Activated naive CD4-positive, alpha-beta T cell treated with anti-CD3 and anti-CD28 coated beads, Interleukin-2, amount 50 U/mL, for 72 hours (primary cell): ENCODE measurements at regions not wholly inside any gene's neighbourhood (a gene's known extent, or its start where the extent isn't known, plus 50 kb on each side); places are given as distances from the start of the nearest gene placed in this dataset.

Experiments used
- ATAC-seq, 2 donors: fragments of 150-1000 bp; cut with Tn5 transposase; 2 replicates each; pipeline ENCODE4 v1.10.0; 2021; ENCODE audit warnings: mild to moderate bottlenecking in 2 of 2, moderate library complexity in 2 of 2
- DNase-seq, 2 donors: peaks; one replicate each; pipeline ENCODE4 v3.0.0; 2021 to 2022; ENCODE audit warnings: low spot score in 2 of 2
- H3K27ac Mint-ChIP-seq, 2 donors: one replicate each; pipeline ENCODE4 v1.8.0; 2022; ENCODE audit warnings: mild to moderate bottlenecking in 2 of 2, mixed read lengths in 2 of 2
- H3K36me3 Mint-ChIP-seq, 2 donors: one replicate each; pipeline ENCODE4 v1.8.0; 2022; ENCODE audit warnings: mixed read lengths in 2 of 2
- H3K9me3 Mint-ChIP-seq, 2 donors: one replicate each; pipeline ENCODE4 v1.8.0; 2022; ENCODE audit warnings: mixed read lengths in 2 of 2

GRCh38 chr16:17798716-17799115 lies 328.0 kb upstream of the XYLT1 start:
- Mint-ChIP-seq H3K27ac (no peak overlapping the region), H3K36me3 (no peaks in the 10 kb centered on the region), H3K9me3 (no peaks in the 10 kb centered on the region)
- ATAC-seq (no peak), DNase-seq (no peak)

DNA sequence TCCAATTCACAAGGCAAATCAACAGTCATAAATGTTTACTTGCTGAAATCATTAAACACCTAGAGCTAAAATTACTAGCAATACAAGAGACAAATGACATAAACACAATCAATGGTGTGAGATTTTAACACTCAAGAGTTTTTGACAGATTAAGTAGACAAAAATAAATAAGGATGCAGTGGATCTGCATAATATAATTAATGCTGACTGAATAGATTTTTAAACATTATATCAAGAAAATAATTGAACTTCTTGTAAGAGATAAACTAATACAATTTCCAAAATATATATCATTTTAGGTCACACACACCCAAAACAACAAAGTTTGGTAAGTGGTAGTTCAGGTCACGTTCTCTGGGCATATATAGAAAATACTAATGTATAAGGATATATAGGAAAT lies 322.6 kb upstream of the XYLT1 start:
- ATAC-seq = no peak
- peaks cover 0 to 4% of the 10 kb centered on the region in 2 donors for H3K36me3 Mint-ChIP-seq

DNA sequence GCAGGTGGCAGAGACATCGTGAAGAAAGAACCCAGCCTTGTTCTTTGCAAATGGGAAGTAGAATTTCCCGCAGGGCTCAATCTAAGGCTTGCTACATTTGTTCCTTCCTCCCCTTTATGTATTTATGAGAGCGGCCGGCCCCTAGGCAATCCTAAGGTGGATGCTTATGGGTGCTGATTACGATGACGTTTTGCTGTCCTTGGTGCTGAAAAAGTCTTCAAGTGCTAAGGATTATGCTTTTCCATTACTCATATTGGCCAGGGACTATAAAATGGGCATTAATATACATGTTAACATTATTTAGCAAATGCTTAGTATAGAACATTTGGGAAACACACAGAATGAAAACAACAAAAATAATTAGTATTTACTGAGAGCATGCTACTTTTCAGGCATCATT lies 313.3 kb upstream of the XYLT1 start:
- ATAC-seq (no peak), DNase-seq (no peak)
- Mint-ChIP-seq H3K36me3 (no peaks in the 10 kb centered on the region), H3K9me3 (peaks cover 0 to 4% of the 10 kb centered on the region in 2 donors), H3K27ac (no peak overlapping the region)

More for the DNA sequence above, 322.6 kb upstream of the XYLT1 start:
- no peak for DNase-seq
- Mint-ChIP-seq H3K9me3 (peaks cover 4 to 8% of the 10 kb centered on the region in 2 donors), H3K27ac (no peak overlapping the region)

DNA sequence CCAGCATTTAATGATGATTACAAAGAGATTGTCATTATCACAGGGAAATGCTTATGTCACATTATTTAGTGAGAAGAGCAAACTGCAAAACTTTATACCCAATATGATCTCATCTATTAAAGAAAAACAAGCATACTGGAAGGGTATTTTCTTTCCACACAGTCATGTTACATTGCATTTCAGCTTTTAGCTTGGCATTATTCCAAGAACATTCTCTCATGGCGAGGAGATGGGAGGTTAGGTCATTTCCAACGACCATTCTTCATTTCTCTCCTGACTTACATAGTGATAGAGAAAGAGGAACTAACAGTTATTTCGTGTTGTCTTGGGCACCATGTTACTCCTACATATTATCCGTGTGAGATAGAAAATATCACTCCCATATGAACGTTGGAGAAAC lies 309.4 kb upstream of the XYLT1 start:
- ATAC-seq = no peak
- DNase-seq = no peak
- peaks cover 4 to 7% of the 10 kb centered on the region in 2 donors for H3K9me3 Mint-ChIP-seq
- H3K36me3 Mint-ChIP-seq = no peaks in the 10 kb centered on the region
- no peak overlapping the region for H3K27ac Mint-ChIP-seq

DNA sequence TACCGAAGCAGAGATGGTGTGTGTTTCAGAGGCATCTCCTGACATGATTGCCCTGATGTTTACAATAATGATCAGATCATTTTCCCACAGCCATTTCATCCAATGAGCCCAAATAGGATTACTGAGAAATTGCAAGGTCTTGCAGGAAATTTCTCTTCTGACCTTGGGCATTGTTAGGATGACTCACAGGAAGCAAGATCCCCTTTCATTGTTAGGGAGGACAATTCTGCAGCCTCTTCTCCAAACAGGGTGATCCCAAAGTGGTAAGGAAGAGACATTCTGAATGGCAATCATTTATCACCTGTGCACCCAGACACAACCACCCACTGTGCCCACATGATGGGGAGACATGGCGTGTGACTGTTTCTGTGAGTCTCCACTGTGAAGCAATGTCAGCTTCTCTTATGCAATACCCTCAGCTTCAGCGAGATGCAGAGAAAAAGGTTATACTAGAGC lies 306.7 kb upstream of the XYLT1 start:
- Mint-ChIP-seq H3K27ac (no peak overlapping the region), H3K9me3 (peaks cover 0 to 9% of the 10 kb centered on the region in 2 donors), H3K36me3 (no peaks in the 10 kb centered on the region)
- no peak for DNase-seq
- no peak for ATAC-seq

- DNase-seq (no peak), ATAC-seq (no peak)
- Mint-ChIP-seq H3K27ac (no peak overlapping the region), H3K36me3 (no peaks in the 10 kb centered on the region), H3K9me3 (peaks cover 0 to 9% of the 10 kb centered on the region in 2 donors)
Observed at GRCh38 chr16:17776888-17777287, 306.1 kb upstream of the XYLT1 start.

- H3K27ac Mint-ChIP-seq = no peak overlapping the region
- DNase-seq (no peak), ATAC-seq (no peak)
- H3K9me3 Mint-ChIP-seq = peaks cover 0 to 9% of the 10 kb centered on the region in 2 donors
- no peaks in the 10 kb centered on the region for H3K36me3 Mint-ChIP-seq
Observed at GRCh38 chr16:17776465-17776864, 305.7 kb upstream of the XYLT1 start.

GRCh38 chr16:17775061-17775460 lies 304.3 kb upstream of the XYLT1 start:
- no peak overlapping the region for H3K27ac Mint-ChIP-seq
- H3K36me3 Mint-ChIP-seq = no peaks in the 10 kb centered on the region
- ATAC-seq (no peak), DNase-seq (no peak)
- H3K9me3 Mint-ChIP-seq = peaks cover 6 to 19% of the 10 kb centered on the region in 2 donors

GRCh38 chr16:17773698-17774101 lies 302.9 kb upstream of the XYLT1 start:
- Mint-ChIP-seq H3K9me3 (peaks cover 9 to 21% of the 10 kb centered on the region in 2 donors), H3K36me3 (no peaks in the 10 kb centered on the region), H3K27ac (no peak overlapping the region)
- DNase-seq (no peak), ATAC-seq (no peak)

- no peak for DNase-seq
- no peak for ATAC-seq
- Mint-ChIP-seq H3K9me3 (peaks cover 9 to 15% of the 10 kb centered on the region in 2 donors), H3K27ac (no peak overlapping the region), H3K36me3 (no peaks in the 10 kb centered on the region)
Observed at GRCh38 chr16:17770104-17770503, 299.3 kb upstream of the XYLT1 start.

DNA sequence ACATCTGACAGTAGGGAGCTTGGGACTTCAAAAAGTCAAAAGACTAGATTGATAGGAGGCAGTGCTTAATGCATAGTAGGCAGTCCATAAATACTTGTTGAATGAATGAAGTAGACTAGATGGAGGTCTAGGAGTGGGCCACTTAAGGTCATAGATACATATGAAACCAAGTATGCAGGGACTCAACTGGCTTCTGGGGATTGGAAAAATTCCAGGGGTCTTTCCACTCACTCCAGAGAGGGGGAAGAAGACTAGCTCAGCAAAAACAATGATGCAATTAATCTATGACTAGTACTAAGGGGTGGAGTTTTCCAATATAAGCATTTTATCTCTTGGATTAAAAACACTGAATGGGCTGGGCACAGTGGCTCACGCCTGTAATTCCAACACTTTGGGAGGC lies 298.3 kb upstream of the XYLT1 start:
- no peaks in the 10 kb centered on the region for H3K36me3 Mint-ChIP-seq
- no peak for DNase-seq
- peaks cover 9 to 15% of the 10 kb centered on the region in 2 donors for H3K9me3 Mint-ChIP-seq
- no peak overlapping the region for H3K27ac Mint-ChIP-seq
- no peak for ATAC-seq

- Mint-ChIP-seq H3K36me3 (no peaks in the 10 kb centered on the region), H3K9me3 (peaks cover 9 to 12% of the 10 kb centered on the region in 2 donors), H3K27ac (no peak overlapping the region)
- DNase-seq = no peak
- ATAC-seq = no peak
Observed at GRCh38 chr16:17768257-17768656, 297.5 kb upstream of the XYLT1 start.

DNA sequence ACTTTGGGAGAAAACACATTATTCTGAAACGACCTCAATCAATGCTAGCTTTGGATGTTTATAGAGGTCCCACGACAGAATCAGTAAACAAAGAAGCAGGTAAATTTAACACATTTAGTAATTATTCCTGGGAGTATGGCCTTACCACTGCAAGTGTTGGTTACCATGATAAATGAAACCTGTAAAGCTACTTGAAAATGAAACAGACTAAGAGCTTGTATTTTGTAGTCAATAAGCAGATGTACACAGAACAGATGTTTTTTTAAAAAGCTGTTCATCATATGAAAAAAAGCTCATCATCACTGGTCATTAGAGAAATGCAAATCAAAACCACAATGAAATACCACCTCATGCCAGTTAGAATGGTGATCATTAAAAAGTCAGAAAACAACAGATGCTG lies 295.3 kb upstream of the XYLT1 start:
- ATAC-seq = no peak
- H3K27ac Mint-ChIP-seq = no peak overlapping the region
- DNase-seq = no peak
- H3K36me3 Mint-ChIP-seq = no peaks in the 10 kb centered on the region
- H3K9me3 Mint-ChIP-seq = peaks cover 9 to 12% of the 10 kb centered on the region in 2 donors

- Mint-ChIP-seq H3K9me3 (no peaks in the 10 kb centered on the region), H3K36me3 (no peaks in the 10 kb centered on the region), H3K27ac (no peak overlapping the region)
- no peak for ATAC-seq
- no peak for DNase-seq
Observed at GRCh38 chr16:17759451-17760390, 289.0 kb upstream of the XYLT1 start.

DNA sequence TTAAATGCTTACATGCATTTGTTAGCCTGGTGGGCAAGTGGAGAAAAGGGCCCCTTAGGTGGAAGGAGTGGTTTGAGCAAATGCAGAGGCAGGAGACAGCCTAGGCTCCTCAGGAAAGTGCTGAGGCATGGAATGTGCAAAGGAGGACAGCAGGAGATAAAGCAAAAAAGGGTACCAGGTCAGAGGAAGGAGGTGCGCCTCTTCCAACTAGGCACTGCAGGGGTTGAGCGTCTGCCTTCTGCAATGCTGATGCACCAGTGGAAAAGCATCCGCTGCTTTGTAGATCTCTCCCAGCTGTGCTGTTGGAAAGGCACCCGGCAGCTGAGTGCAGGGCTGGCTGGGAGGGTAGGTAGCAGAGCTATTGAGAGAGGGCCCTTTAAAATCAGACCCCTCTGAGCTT lies 287.0 kb upstream of the XYLT1 start:
- no peak for DNase-seq
- Mint-ChIP-seq H3K27ac (no peak overlapping the region), H3K36me3 (no peaks in the 10 kb centered on the region), H3K9me3 (no peaks in the 10 kb centered on the region)
- ATAC-seq = no peak

GRCh38 chr16:17755158-17755557 lies 284.4 kb upstream of the XYLT1 start:
- DNase-seq = no peak
- Mint-ChIP-seq H3K36me3 (no peaks in the 10 kb centered on the region), H3K9me3 (no peaks in the 10 kb centered on the region), H3K27ac (no peak overlapping the region)
- no peak for ATAC-seq

DNA sequence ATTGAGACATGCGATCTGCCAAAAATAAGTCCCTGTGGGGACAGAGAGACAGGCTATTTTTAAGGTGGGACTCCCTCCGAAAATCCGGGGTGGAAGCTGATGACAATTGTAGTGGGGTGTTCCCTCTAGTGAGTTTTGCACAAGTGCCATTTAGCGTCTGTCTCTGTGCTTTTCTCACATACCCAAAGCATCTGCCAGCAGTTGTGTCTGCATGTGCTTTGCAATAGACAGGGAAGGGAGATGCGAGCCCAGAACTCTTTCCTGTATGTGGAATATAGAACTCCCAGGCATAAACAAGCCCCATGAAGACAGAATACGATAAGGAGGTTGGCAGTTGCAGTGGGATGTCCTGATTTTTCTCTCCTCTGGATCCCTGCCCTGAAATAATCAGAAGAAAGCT lies 282.7 kb upstream of the XYLT1 start:
- DNase-seq = no peak
- Mint-ChIP-seq H3K36me3 (no peaks in the 10 kb centered on the region), H3K27ac (no peak overlapping the region), H3K9me3 (peaks cover 4 to 5% of the 10 kb centered on the region in 2 donors)
- no peak for ATAC-seq

GRCh38 chr16:17749706-17750105 lies 278.9 kb upstream of the XYLT1 start:
- DNase-seq = no peak
- no peak for ATAC-seq
- H3K36me3 Mint-ChIP-seq = no peaks in the 10 kb centered on the region
- H3K9me3 Mint-ChIP-seq = peaks cover 4 to 5% of the 10 kb centered on the region in 2 donors
- H3K27ac Mint-ChIP-seq = no peak overlapping the region
